H54 (cell line): ENCODE measurements at regions not wholly inside any gene's neighbourhood (a gene's known extent, or its start where the extent isn't known, plus 50 kb on each side); places are given as distances from the start of the nearest gene placed in this dataset.
A peak's percentile ranks its signal among the peaks of the same experiment; 100 is the strongest.

Experiments used
- DNase-seq: peaks from one replicate; pipeline ENCODE4 v3.0.0; 2011; ENCODE audit warnings: low spot score, mixed read lengths; ENCODE audit not compliant: insufficient read length
- FAIRE-seq: peaks from 3 replicates; lab custom pipeline; 2011; peaks lifted over from hg19 to GRCh38; lab: Jason Lieb, UNC
- POLR2A ChIP-seq: IDR thresholded peaks from 2 replicates; pipeline ENCODE4 v1.6.1; 2011; ENCODE audit warnings: low read depth, mild to moderate bottlenecking, low read length

GRCh38 chr7:48703466-48703865 is 220.9 kb upstream of the CDC14C start:
- TF ChIP-seq POLR2A: no peak
- no peak for DNase-seq
- no peak for FAIRE-seq

GRCh38 chr7:48708122-48708521 is 216.2 kb upstream of the CDC14C start:
- no peak for FAIRE-seq
- no peak for TF ChIP-seq POLR2A
- no peak for DNase-seq

GRCh38 chr7:48708635-48709034 is 215.7 kb upstream of the CDC14C start:
- TF ChIP-seq POLR2A: no peak
- FAIRE-seq (no peak), DNase-seq (no peak)

GRCh38 chr7:48710995-48711394 is 213.4 kb upstream of the CDC14C start:
- DNase-seq (no peak), FAIRE-seq (peak; percentile 30)

GRCh38 chr7:48718731-48719378 is 205.5 kb upstream of the CDC14C start:
- no peak for FAIRE-seq
- TF ChIP-seq POLR2A: no peak
- DNase-seq: no peak

More at GRCh38 chr7:48710995-48711394, 213.4 kb upstream of the CDC14C start:
- no peak for TF ChIP-seq POLR2A

GRCh38 chr7:48728799-48729198 is 195.5 kb upstream of the CDC14C start:
- DNase-seq (no peak), FAIRE-seq (no peak)
- no peak for TF ChIP-seq POLR2A

- TF ChIP-seq POLR2A: no peak
- FAIRE-seq (no peak), DNase-seq (no peak)
Observed at GRCh38 chr7:48734695-48735406, 189.5 kb upstream of the CDC14C start.

- no peak for DNase-seq
- FAIRE-seq: no peak
- no peak for TF ChIP-seq POLR2A
Observed at GRCh38 chr7:48741545-48741944, 182.8 kb upstream of the CDC14C start.

GRCh38 chr7:48742079-48742798 is 182.1 kb upstream of the CDC14C start:
- DNase-seq: no peak
- no peak for TF ChIP-seq POLR2A
- no peak for FAIRE-seq

GRCh38 chr7:48748081-48748833 is 176.1 kb upstream of the CDC14C start:
- FAIRE-seq (no peak), DNase-seq (no peak)
- no peak for TF ChIP-seq POLR2A

- TF ChIP-seq POLR2A: no peak
- FAIRE-seq: no peak
- no peak for DNase-seq
Observed at GRCh38 chr7:48755061-48755555, 169.2 kb upstream of the CDC14C start.

GRCh38 chr7:48759431-48760080 is 164.8 kb upstream of the CDC14C start:
- DNase-seq (no peak), FAIRE-seq (no peak)
- TF ChIP-seq POLR2A: no peak
